CD14-positive monocyte (primary cell): ENCODE measurements at regions not wholly inside any gene's neighbourhood (a gene's known extent, or its start where the extent isn't known, plus 50 kb on each side); places are given as distances from the start of the nearest gene placed in this dataset.

Source experiments
- DNase-seq, 3 donors: peaks; one replicate each; pipeline ENCODE4 v3.0.0-alpha.2; 2011 to 2022
- H2AFZ ChIP-seq: 2 replicates; pipeline ENCODE4 v1.6.0; 2012; ENCODE audit warnings: mild to moderate bottlenecking, low read depth, low read length, inconsistent platforms; ENCODE audit not compliant: insufficient read depth, poor library complexity, severe bottlenecking
- H3K27ac ChIP-seq, 2 donors: 1 replicate in 1 of 2; 2 replicates in 1 of 2; pipeline ENCODE4 v1.5.1; 2012 to 2013; ENCODE audit warnings: low read length in 2 of 2, control low read depth in 1 of 2, inconsistent platforms in 1 of 2, low read depth in 1 of 2, mild to moderate bottlenecking in 1 of 2
- H3K27me3 ChIP-seq, 2 donors: one replicate each; pipeline versions ENCODE4 v1.6.0 to v1.6.1; 2011 to 2013; ENCODE audit warnings: low read length in 2 of 2; ENCODE audit not compliant: control insufficient read depth in 2 of 2, insufficient read depth in 2 of 2
- H3K36me3 ChIP-seq, 2 donors: replicated peaks in 1 of 2; 1 replicate in 1 of 2; 2 replicates in 1 of 2; pipeline versions ENCODE4 v1.5.1 to v1.6.1; 2012 to 2013; ENCODE audit warnings: low read length in 2 of 2, control low read depth in 1 of 2, inconsistent platforms in 1 of 2, mild to moderate bottlenecking in 1 of 2; ENCODE audit not compliant: insufficient read depth in 2 of 2, control insufficient read depth in 1 of 2
- H3K4me1 ChIP-seq, 2 donors: 1 replicate in 1 of 2; 2 replicates in 1 of 2; pipeline versions ENCODE4 v1.5.1 to v1.6.1; 2012 to 2013; ENCODE audit warnings: low read length in 2 of 2, control low read depth in 1 of 2, inconsistent platforms in 1 of 2, mild to moderate bottlenecking in 1 of 2, moderate library complexity in 1 of 2; ENCODE audit not compliant: insufficient read depth in 2 of 2, control insufficient read depth in 1 of 2
- H3K4me2 ChIP-seq: replicated peaks from 2 replicates; pipeline ENCODE3; 2012; ENCODE audit warnings: low read length, moderate library complexity, mild to moderate bottlenecking; ENCODE audit not compliant: poor library complexity, severe bottlenecking; ENCODE audit errors: extremely low read depth
- H3K4me3 ChIP-seq, 3 experiments: fragments of 200-600 bp in 1 of 3; sonication (generic) in 1 of 3; replicated peaks in 1 of 3; 1 replicate in 2 of 3; 2 replicates in 1 of 3; pipeline ENCODE4 v1.5.1; 2011 to 2013; ENCODE audit warnings: low read length in 3 of 3, mild to moderate bottlenecking in 3 of 3, control low read depth in 2 of 3, low read depth in 2 of 3, inconsistent platforms in 1 of 3, moderate library complexity in 1 of 3
- H3K79me2 ChIP-seq: 2 replicates; pipeline ENCODE4 v1.6.0; 2012; ENCODE audit warnings: mild to moderate bottlenecking, control low read depth, inconsistent platforms, low read length, moderate library complexity; ENCODE audit not compliant: insufficient read depth
- H3K9ac ChIP-seq: 2 replicates; pipeline ENCODE4 v1.6.0; 2017; ENCODE audit warnings: low read length, mild to moderate bottlenecking; ENCODE audit not compliant: insufficient read depth, poor library complexity, severe bottlenecking
- H3K9me3 ChIP-seq, 2 donors: replicated peaks in 1 of 2; 1 replicate in 1 of 2; 2 replicates in 1 of 2; pipeline versions ENCODE4 v1.5.1 to v1.6.1; 2012 to 2013; ENCODE audit warnings: low read length in 2 of 2, control low read depth in 1 of 2; ENCODE audit not compliant: control insufficient read depth in 1 of 2, insufficient read depth in 1 of 2
- H4K20me1 ChIP-seq: 2 replicates; pipeline ENCODE4 v1.6.0; 2012; ENCODE audit warnings: mild to moderate bottlenecking, low read length, control low read depth, moderate library complexity; ENCODE audit not compliant: insufficient read depth
- H3K27ac Mint-ChIP-seq, 7 donors: one replicate each; pipeline ENCODE4 v1.8.0; 2020; ENCODE audit warnings: mild to moderate bottlenecking in 7 of 7, mixed read lengths in 7 of 7, moderate library complexity in 6 of 7, inconsistent platforms in 2 of 7
- H3K27me3 Mint-ChIP-seq, 3 donors: one replicate each; pipeline ENCODE4 v1.8.0; 2021 to 2022; ENCODE audit warnings: low read depth in 3 of 3, mild to moderate bottlenecking in 3 of 3, mixed read lengths in 3 of 3, moderate library complexity in 3 of 3, inconsistent platforms in 1 of 3
- H3K36me3 Mint-ChIP-seq, 2 donors: one replicate each; pipeline ENCODE4 v1.8.0; 2020; ENCODE audit warnings: mixed read lengths in 2 of 2, inconsistent platforms in 1 of 2, mild to moderate bottlenecking in 1 of 2
- H3K4me1 Mint-ChIP-seq: one replicate; pipeline ENCODE4 v1.8.0; 2020; ENCODE audit warnings: mild to moderate bottlenecking, mixed read lengths
- H3K4me3 Mint-ChIP-seq, 2 donors: one replicate each; pipeline ENCODE4 v1.8.0; 2020; ENCODE audit warnings: mild to moderate bottlenecking in 2 of 2, mixed read lengths in 2 of 2, moderate library complexity in 1 of 2
- H3K9me3 Mint-ChIP-seq, 7 donors: one replicate each; pipeline ENCODE4 v1.8.0; 2020 to 2022; ENCODE audit warnings: mixed read lengths in 7 of 7, mild to moderate bottlenecking in 6 of 7, moderate library complexity in 6 of 7, inconsistent platforms in 2 of 7
- CTCF ChIP-seq: fragments of 200-600 bp; IDR thresholded peaks from one replicate; pipeline ENCODE4 v1.8.0; 2022; ENCODE audit warnings: antibody characterized with exemption, mild to moderate bottlenecking
- WGBS: methylation state at CpG from one replicate; pipeline ENCODE4 v1.1.5; 2013; ENCODE audit warnings: missing lambda C conversion rate; ENCODE audit not compliant: insufficient coverage; 5-methylcytosine and 5-hydroxymethylcytosine counted together
- intact Hi-C, 2 donors: fragments of 100-400 bp; cut with micrococcal nuclease; formaldehyde crosslinking; loops; one replicate each; pipeline versions ENCODE4 v1.15.0 to v1.15.1; 2023

- intact Hi-C loops: no loop called here
- H3K4me3 ChIP-seq: no peak overlapping the region
- H3K79me2 ChIP-seq: no peaks in the 10 kb centered on the region
- WGBS: 73% methylated on average over 5 of the region's 6 CpGs
- Mint-ChIP-seq H3K36me3 (peaks cover 0 to 2% of the 10 kb centered on the region in 2 donors), H3K27ac (no peak overlapping the region), H3K27me3 (peaks cover 0 to 3% (median 2%) of the 10 kb centered on the region in 3 donors), H3K4me3 (no peak overlapping the region), H3K9me3 (peaks cover 0 to 5% (median 1%) of the 10 kb centered on the region in 7 donors), H3K4me1 (peaks cover 6% of the 10 kb centered on the region)
- H3K27ac ChIP-seq: no peak overlapping the region
- no peaks in the 10 kb centered on the region for H3K9me3 ChIP-seq
- no peak for TF ChIP-seq CTCF
- no peaks in the 10 kb centered on the region for H3K4me1 ChIP-seq
- no peak overlapping the region for H2AFZ ChIP-seq
- no peak overlapping the region for H3K9ac ChIP-seq
- DNase-seq: no peak
- H3K36me3 ChIP-seq: no peaks in the 10 kb centered on the region
- no peak overlapping the region for H3K4me2 ChIP-seq
- no peaks in the 10 kb centered on the region for H3K27me3 ChIP-seq
- H4K20me1 ChIP-seq: no peaks in the 10 kb centered on the region
Measured at GRCh38 chr6:2429460-2429859, 184.1 kb upstream of the GMDS start.

- no peaks in the 10 kb centered on the region for H3K27me3 ChIP-seq
- no peak overlapping the region for H3K4me3 Mint-ChIP-seq
- peaks cover 6% of the 10 kb centered on the region for H3K4me1 Mint-ChIP-seq
- H3K9me3 ChIP-seq: no peaks in the 10 kb centered on the region
- H3K36me3 Mint-ChIP-seq: peaks cover 0 to 2% of the 10 kb centered on the region in 2 donors
- H3K4me1 ChIP-seq: no peaks in the 10 kb centered on the region
- H4K20me1 ChIP-seq: no peaks in the 10 kb centered on the region
- H3K9me3 Mint-ChIP-seq: peaks cover 0 to 5% (median 2%) of the 10 kb centered on the region in 7 donors
- TF ChIP-seq CTCF: no peak
- no peak overlapping the region for H3K27ac ChIP-seq
- H3K79me2 ChIP-seq: no peaks in the 10 kb centered on the region
- H3K27me3 Mint-ChIP-seq: peaks cover 0 to 3% (median 2%) of the 10 kb centered on the region in 3 donors
- H3K27ac Mint-ChIP-seq: no peak overlapping the region
- no peak overlapping the region for H3K4me3 ChIP-seq
- no peaks in the 10 kb centered on the region for H3K36me3 ChIP-seq
- 90% methylated on average over 1 of the region's 1 CpG for WGBS
- no peak for DNase-seq
- H3K4me2 ChIP-seq: no peak overlapping the region
- intact Hi-C loops: no loop called here
- H3K9ac ChIP-seq: no peak overlapping the region
- no peak overlapping the region for H2AFZ ChIP-seq
Measured at GRCh38 chr6:2429032-2429431, 183.6 kb upstream of the GMDS start.
